HG02852 (cell line): ENCODE measurements at regions not wholly inside any gene's neighbourhood (a gene's known extent, or its start where the extent isn't known, plus 50 kb on each side); places are given as distances from the start of the nearest gene placed in this dataset.
"Not testable (repeated sequence)": the region's sequence is repeated elsewhere in the genome, so short reads cannot be mapped to it uniquely, and the experiment has no call there.

Experiments used
- ATAC-seq: cut with Tn5 transposase; IDR thresholded peaks from one replicate; pipeline ENCODE4 v1.9.1; 2021; ENCODE audit warnings: mild to moderate bottlenecking, moderate library complexity; ENCODE audit not compliant: unreplicated experiment

GRCh38 chr9:75658301-75658905, 232.1 kb upstream of the PCSK5 start:
- ATAC-seq: no peak

- ATAC-seq: no peak
Observed at GRCh38 chr9:75664597-75664996, 225.9 kb upstream of the PCSK5 start.

GRCh38 chr9:75666856-75667554, 223.5 kb upstream of the PCSK5 start:
- ATAC-seq: no peak

GRCh38 chr9:75669721-75670120, 220.8 kb upstream of the PCSK5 start:
- ATAC-seq: no peak

GRCh38 chr9:75671354-75671753, 219.1 kb upstream of the PCSK5 start:
- no peak for ATAC-seq

GRCh38 chr9:75672478-75672877, 218.0 kb upstream of the PCSK5 start:
- no peak for ATAC-seq

GRCh38 chr9:75683591-75683990, 206.9 kb upstream of the PCSK5 start:
- ATAC-seq: no peak

GRCh38 chr9:75685062-75685461, 205.4 kb upstream of the PCSK5 start:
- ATAC-seq: no peak

- ATAC-seq: no peak
Observed at GRCh38 chr9:75687359-75687953, 203.0 kb upstream of the PCSK5 start.

- not testable (repeated sequence) for ATAC-seq
Observed at GRCh38 chr9:75690551-75690950, 199.9 kb upstream of the PCSK5 start.

- ATAC-seq: no peak
Observed at GRCh38 chr9:75691408-75691807, 199.1 kb upstream of the PCSK5 start.

GRCh38 chr9:75692309-75692708, 198.2 kb upstream of the PCSK5 start:
- no peak for ATAC-seq

- ATAC-seq: no peak
Observed at GRCh38 chr9:75695921-75696320, 194.6 kb upstream of the PCSK5 start.

GRCh38 chr9:75699017-75699416, 191.5 kb upstream of the PCSK5 start:
- no peak for ATAC-seq

GRCh38 chr9:75699625-75700251, 190.7 kb upstream of the PCSK5 start:
- ATAC-seq: no peak

- ATAC-seq: no peak
Observed at GRCh38 chr9:75700252-75700640, 190.2 kb upstream of the PCSK5 start.

GRCh38 chr9:75707191-75707590, 183.3 kb upstream of the PCSK5 start:
- no peak for ATAC-seq

- no peak for ATAC-seq
Observed at GRCh38 chr9:75709698-75710097, 180.8 kb upstream of the PCSK5 start.

GRCh38 chr9:75712700-75713099, 177.8 kb upstream of the PCSK5 start:
- ATAC-seq: no peak

GRCh38 chr9:75713335-75713734, 177.1 kb upstream of the PCSK5 start:
- ATAC-seq: no peak

GRCh38 chr9:75715360-75715759, 175.1 kb upstream of the PCSK5 start:
- ATAC-seq: no peak

GRCh38 chr9:75718677-75719076, 171.8 kb upstream of the PCSK5 start:
- no peak for ATAC-seq
